Astrocyte (in vitro differentiated cells and primary cell): ENCODE measurements at regions not wholly inside any gene's neighbourhood (a gene's known extent, or its start where the extent isn't known, plus 50 kb on each side); places are given as distances from the start of the nearest gene placed in this dataset.

ENCODE experiments used
- EZH2 ChIP-seq: IDR thresholded peaks from 2 replicates; pipeline ENCODE4 v1.6.1; 2012; ENCODE audit warnings: mild to moderate bottlenecking, low read length, inconsistent platforms; ENCODE audit not compliant: insufficient read depth
- TF ChIP-seq, protein P1 (sequence below): IDR thresholded peaks from 2 replicates; pipeline ENCODE4 v1.5.1; 2011; ENCODE audit warnings: low read depth, mild to moderate bottlenecking, inconsistent platforms, low read length, moderate library complexity; ENCODE audit not compliant: insufficient read depth

DNA sequence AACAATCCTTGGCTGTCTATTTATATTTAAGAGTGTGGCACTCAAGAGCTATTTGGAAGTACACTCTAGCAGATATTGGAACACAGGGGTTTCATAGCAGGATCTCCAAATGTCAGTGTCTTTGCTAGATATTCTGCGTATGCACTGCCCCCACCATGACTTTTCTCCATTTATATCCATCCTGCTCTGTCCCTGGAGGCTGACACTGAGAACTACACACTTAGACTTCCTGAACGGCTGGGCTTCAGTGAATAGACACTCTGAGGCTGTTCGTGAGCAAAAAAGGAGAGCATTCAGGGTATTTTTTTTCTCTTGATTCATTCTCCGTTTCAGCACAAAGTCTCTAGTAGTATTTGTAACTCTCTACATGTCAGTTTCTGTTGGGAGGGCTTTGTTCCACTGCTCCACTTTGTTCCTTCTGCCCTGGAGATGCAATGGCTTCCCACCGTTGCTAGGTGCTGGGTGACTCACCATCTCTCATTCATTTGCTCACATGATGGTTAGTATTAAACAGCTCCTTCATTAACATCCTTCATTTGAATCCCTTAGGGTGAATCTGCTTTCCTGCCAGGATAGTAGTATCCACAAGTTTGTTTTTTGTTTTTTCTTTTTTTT, 155.9 kb upstream of the SLC13A1 start:
- TF ChIP-seq, protein P1, sequence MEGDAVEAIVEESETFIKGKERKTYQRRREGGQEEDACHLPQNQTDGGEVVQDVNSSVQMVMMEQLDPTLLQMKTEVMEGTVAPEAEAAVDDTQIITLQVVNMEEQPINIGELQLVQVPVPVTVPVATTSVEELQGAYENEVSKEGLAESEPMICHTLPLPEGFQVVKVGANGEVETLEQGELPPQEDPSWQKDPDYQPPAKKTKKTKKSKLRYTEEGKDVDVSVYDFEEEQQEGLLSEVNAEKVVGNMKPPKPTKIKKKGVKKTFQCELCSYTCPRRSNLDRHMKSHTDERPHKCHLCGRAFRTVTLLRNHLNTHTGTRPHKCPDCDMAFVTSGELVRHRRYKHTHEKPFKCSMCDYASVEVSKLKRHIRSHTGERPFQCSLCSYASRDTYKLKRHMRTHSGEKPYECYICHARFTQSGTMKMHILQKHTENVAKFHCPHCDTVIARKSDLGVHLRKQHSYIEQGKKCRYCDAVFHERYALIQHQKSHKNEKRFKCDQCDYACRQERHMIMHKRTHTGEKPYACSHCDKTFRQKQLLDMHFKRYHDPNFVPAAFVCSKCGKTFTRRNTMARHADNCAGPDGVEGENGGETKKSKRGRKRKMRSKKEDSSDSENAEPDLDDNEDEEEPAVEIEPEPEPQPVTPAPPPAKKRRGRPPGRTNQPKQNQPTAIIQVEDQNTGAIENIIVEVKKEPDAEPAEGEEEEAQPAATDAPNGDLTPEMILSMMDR = peak; percentile 24
- TF ChIP-seq EZH2 = no peak
